AG04449 (cell line): ENCODE measurements at regions not wholly inside any gene's neighbourhood (a gene's known extent, or its start where the extent isn't known, plus 50 kb on each side); places are given as distances from the start of the nearest gene placed in this dataset.

Experiments
- CTCF ChIA-PET: fragments of 350-600 bp; formaldehyde crosslinking; extraction: SDS; loops from one replicate; lab custom pipeline; 2021; ENCODE audit warnings: antibody characterized with exemption; lab: Yijun Ruan, JAX
- POLR2A ChIA-PET: fragments of 400-600, 350-600 bp; formaldehyde crosslinking; extraction: SDS; loops from one replicate; lab custom pipeline; 2020; ENCODE audit warnings: antibody characterized with exemption, inconsistent platforms; lab: Yijun Ruan, JAX
- DNase-seq: peaks from one replicate; pipeline ENCODE4 v3.0.0-alpha.2; 2010; ENCODE audit warnings: low read depth, low spot score
- H3K4me3 ChIP-seq: 2 replicates; pipeline ENCODE4 v1.5.1; 2011; ENCODE audit warnings: low read depth, mild to moderate bottlenecking, control low read depth, low read length
- CTCF ChIP-seq: IDR thresholded peaks from one replicate; pipeline ENCODE4 v1.5.1; 2011; ENCODE audit warnings: mild to moderate bottlenecking, moderate library complexity, low read length, control low read depth, inconsistent platforms; ENCODE audit not compliant: insufficient read depth; ENCODE audit errors: missing control alignments

- ChIA-PET POLR2A (no interaction called here), CTCF (no interaction called here)
- H3K4me3 ChIP-seq = no peak overlapping the region
- TF ChIP-seq CTCF = no peak
- DNase-seq = no peak
Observed at GRCh38 chr15:95043933-95044313, 812.6 kb downstream of the MCTP2 start.

GRCh38 chr15:95044745-95045417, 813.5 kb downstream of the MCTP2 start:
- no peak for TF ChIP-seq CTCF
- no peak overlapping the region for H3K4me3 ChIP-seq
- ChIA-PET CTCF (no interaction called here), POLR2A (no interaction called here)
- no peak for DNase-seq

GRCh38 chr15:95051861-95052260, 820.5 kb downstream of the MCTP2 start:
- POLR2A ChIA-PET = no interaction called here
- CTCF ChIA-PET = no interaction called here
- no peak overlapping the region for H3K4me3 ChIP-seq
- no peak for TF ChIP-seq CTCF
- peak; percentile 10 for DNase-seq

- no peak for TF ChIP-seq CTCF
- CTCF ChIA-PET = no interaction called here
- no peak overlapping the region for H3K4me3 ChIP-seq
- POLR2A ChIA-PET = no interaction called here
- no peak for DNase-seq
Observed at GRCh38 chr15:95059346-95059905, 828.1 kb downstream of the MCTP2 start.

- no peak for DNase-seq
- TF ChIP-seq CTCF = no peak
- CTCF ChIA-PET = no interaction called here
- H3K4me3 ChIP-seq = no peak overlapping the region
- POLR2A ChIA-PET = no interaction called here
Observed at GRCh38 chr15:95068701-95069521, 837.5 kb downstream of the MCTP2 start.

GRCh38 chr15:95075792-95076677, 844.7 kb downstream of the MCTP2 start:
- H3K4me3 ChIP-seq = no peak overlapping the region
- POLR2A ChIA-PET = no interaction called here
- no peak for TF ChIP-seq CTCF
- CTCF ChIA-PET = no interaction called here
- no peak for DNase-seq
